ENCODE measurements at regions not wholly inside any gene's neighbourhood (a gene's known extent, or its start where the extent isn't known, plus 50 kb on each side); places are given as distances from the start of the nearest gene placed in this dataset.
"Not testable (repeated sequence)": the region's sequence is repeated elsewhere in the genome, so short reads cannot be mapped to it uniquely, and the experiment has no call there.

DNA sequence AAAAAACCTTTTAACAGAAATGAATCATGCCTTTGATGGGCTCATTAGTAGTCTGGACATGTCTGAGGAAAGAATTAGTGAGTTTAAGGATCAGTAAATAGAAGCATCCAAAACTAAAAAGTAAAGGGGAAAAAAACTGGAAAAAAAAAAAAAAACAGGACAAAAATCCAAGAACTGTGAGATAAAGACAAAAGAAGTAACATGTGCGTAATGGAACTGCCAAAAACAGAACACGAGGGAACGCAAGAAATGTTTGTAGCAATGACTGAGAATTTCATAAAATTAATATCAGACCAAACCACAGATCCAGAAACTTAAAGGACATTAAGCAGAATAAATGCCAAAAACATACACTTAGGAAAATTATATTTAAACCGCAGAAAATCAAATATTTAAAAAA lies 77.4 kb downstream of the MS4A13 start:
- no peak for DNase-seq

DNA sequence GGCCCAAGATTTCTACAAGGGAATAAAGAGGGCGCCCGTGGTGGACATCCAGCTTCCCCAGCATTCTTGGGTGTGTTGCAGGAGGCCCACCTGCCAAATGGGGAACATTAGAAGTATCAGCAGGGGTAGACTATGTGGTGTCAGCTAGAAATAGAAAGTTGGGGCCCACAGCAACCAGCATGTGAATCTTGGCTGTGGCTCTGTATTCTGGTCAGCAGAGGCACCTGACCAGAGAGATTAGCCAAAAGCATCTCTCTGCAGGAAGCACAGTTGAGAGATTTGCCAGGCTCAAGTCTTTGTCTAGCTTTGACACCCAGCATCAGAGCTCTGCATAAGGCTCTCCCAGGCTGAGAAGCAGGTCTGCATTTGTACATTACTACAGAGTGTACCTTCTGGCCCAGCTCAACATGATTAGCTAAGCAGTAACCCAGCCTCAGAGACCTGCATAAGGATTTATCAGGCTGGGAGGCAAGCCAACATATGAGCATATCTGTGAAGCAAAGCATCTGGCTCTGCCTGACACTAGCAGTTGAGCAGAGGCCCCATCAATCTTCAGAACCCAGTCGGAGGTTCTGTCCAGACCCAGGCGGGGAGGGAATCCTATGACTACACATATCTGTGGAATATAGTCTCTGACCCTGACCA lies 79.9 kb downstream of the MS4A13 start:
- DNase-seq, result peak in 1 of 2 donors; percentile 1

GRCh38 chr11:60607483-60607882 lies 91.9 kb upstream of the MS4A8 start:
- DNase-seq, result no peak

GRCh38 chr11:60609632-60610031 lies 89.8 kb upstream of the MS4A8 start:
- no peak for DNase-seq

DNA sequence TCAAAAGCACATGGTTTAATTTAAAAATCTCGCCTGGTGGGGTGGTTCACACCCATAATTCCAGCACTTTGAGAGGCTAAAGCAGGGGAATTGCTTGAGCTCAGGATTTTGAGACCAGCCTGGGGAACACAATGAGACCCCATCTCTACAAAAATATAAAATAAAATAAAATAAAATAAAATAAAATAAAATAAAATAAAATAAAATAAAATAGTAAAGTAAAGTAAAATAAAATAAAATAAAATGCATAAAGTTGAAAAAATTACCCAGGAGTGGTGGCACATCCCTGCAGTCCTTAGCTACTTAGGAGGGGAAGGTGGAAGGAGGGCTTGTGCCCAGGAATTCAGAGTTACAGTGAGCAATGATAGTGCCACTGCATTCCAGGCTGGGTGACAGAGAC lies 88.7 kb upstream of the MS4A8 start:
- no peak for DNase-seq

DNA sequence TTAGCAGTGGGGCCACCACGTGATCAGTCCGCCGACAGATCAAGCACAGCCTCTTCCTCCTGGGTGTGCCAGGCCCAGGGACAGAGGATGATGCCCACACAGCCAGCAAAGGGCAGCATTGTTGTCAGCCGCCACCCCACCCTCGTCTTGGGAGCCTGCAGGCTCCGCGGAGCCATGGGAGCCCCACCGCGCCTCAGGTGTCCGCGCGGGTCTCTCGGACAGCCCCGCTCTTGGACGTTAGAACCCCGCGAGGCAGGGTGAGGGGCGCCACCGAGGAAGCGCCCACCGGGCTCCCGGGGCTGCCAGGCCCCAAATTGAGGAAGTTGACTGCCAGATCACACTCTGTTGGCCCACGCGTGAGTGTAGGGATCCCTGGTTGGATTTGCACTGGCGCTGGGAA lies 83.9 kb upstream of the MS4A8 start:
- DNase-seq, result no peak

- not testable (repeated sequence) for DNase-seq
Measured at GRCh38 chr11:60621940-60622339, 77.5 kb upstream of the MS4A8 start.

- not testable (repeated sequence) for DNase-seq
Measured at GRCh38 chr11:60622776-60623175, 76.6 kb upstream of the MS4A8 start.

DNA sequence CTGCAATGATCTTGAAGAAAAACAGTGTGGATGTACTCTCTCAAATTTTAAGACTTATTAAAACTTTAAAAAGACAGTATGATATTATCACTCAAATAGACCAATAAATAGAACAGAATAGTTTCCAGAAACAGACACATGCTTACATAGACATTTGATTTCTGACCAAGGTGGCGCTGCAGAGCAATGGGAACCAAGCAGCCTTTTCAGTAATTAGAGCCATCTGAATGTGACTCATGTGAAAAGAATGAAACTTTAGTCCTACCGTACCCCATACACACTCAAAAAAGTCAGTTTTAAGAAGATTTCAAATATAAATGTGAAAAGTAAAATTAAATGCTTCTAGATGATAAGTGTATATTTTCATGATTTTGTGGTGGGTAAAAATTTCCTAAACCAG lies 74.2 kb upstream of the MS4A8 start:
- no peak for DNase-seq

DNA sequence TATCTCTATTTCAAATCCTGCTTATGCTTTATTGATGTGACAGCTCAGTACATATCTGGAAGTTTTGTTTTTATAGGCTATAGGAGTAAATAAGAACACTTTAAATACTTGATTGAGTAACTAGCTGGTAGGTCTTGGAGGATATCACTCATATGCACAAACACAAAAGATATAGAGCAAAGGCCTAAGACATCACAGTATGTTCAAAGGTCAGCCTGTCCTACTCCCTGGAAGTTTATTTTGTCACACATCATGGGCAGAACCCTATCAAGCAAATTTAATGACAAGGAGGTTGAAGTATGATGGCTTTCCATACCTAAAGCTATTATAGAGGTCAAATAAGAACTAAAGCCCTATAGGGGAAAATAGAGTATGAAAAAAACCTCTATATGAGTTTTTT lies 70.0 kb upstream of the MS4A8 start:
- DNase-seq, result no peak

DNA sequence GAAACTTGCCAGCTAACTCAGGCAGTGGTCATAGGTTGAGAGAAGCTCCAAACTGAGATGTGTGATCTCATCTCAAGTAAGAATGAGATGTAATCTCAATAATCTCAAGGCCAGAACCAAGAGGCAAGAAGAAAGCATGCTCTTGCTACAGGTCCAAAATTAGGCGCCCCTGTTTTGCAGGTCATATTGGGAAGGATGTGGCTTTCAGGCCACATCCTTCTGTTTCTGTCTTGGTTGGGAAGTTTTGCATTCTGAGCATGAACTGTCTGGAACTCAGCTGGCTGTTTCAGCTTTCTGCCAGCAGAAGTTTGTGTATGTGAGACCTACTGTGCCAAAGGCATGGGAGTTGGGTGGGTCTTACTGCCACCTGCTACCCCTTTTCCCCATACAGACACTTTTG lies 67.5 kb upstream of the MS4A8 start:
- no peak for DNase-seq

DNA sequence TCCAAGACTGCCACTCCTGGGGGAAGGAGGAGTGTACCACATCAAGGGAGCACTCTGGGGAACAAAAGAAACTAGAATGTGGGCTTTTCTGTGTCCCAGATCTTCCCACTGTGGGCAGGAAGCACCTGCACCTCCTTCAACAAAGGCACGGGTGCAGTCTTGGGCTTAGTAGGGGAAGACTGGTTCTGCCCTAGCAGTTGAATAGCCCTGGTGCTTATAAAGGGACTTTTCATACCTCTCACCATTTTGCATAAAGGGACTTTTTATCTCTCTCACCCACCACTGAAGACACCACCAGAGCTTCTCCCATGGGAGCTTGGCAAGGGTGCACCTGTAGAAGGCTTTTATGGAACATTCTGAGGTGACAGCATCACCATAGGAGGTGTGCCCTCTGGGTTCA lies 65.8 kb upstream of the MS4A8 start:
- DNase-seq, result no peak

- DNase-seq, result no peak
Measured at GRCh38 chr11:60634126-60634525, 65.3 kb upstream of the MS4A8 start.

- DNase-seq, result no peak
Measured at GRCh38 chr11:60641940-60642339, 57.5 kb upstream of the MS4A8 start.

- DNase-seq, result no peak
Measured at GRCh38 chr11:60647087-60647486, 52.3 kb upstream of the MS4A8 start.
